Esophagus squamous epithelium (tissue), 4 donors: ENCODE measurements at regions not wholly inside any gene's neighbourhood (a gene's known extent, or its start where the extent isn't known, plus 50 kb on each side); places are given as distances from the start of the nearest gene placed in this dataset.

Experiments
- POLR2A ChIP-seq, 4 donors: fragments of 450-650 bp; IDR thresholded peaks; one replicate each; pipeline ENCODE4 v1.6.1; 2017; ENCODE audit warnings: antibody characterized with exemption in 4 of 4, mild to moderate bottlenecking in 4 of 4, moderate library complexity in 3 of 4
- TF ChIP-seq, protein P1 (sequence below), 6 experiments: fragments of 450-650 bp in 4 of 6; fragments of 200-600 bp in 2 of 6; sonication (generic) in 2 of 6; IDR thresholded peaks; one replicate each; pipeline ENCODE4 v1.5.1; 2016 to 2019; ENCODE audit warnings: antibody characterized with exemption in 6 of 6, mild to moderate bottlenecking in 4 of 6, moderate library complexity in 4 of 6

DNA sequence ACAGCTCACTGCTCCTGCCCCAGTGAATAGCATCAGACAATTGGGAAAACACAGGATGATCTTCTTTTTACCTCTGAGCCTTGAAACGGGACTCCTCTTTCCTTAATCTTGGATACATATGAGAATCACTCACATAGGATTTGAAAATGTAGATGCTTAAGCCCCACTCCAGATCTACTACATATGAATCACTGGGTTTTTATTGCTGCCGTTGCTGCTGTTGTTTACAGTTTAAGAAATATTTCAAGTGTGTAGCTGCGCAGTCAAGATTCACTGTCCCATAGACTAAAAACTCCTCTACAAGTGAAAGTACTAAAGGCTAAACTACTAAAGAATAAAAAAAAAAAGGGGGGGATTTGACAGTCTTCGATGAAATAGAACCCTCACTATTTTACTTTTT is 765.9 kb downstream of the NTRK3 start:
- TF ChIP-seq POLR2A (IDR thresholded peaks at IDR 0.05): no peak
- TF ChIP-seq, protein P1, sequence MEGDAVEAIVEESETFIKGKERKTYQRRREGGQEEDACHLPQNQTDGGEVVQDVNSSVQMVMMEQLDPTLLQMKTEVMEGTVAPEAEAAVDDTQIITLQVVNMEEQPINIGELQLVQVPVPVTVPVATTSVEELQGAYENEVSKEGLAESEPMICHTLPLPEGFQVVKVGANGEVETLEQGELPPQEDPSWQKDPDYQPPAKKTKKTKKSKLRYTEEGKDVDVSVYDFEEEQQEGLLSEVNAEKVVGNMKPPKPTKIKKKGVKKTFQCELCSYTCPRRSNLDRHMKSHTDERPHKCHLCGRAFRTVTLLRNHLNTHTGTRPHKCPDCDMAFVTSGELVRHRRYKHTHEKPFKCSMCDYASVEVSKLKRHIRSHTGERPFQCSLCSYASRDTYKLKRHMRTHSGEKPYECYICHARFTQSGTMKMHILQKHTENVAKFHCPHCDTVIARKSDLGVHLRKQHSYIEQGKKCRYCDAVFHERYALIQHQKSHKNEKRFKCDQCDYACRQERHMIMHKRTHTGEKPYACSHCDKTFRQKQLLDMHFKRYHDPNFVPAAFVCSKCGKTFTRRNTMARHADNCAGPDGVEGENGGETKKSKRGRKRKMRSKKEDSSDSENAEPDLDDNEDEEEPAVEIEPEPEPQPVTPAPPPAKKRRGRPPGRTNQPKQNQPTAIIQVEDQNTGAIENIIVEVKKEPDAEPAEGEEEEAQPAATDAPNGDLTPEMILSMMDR (IDR thresholded peaks at IDR 0.05): no peak
